GM18867 (cell line): ENCODE measurements at regions not wholly inside any gene's neighbourhood (a gene's known extent, or its start where the extent isn't known, plus 50 kb on each side); places are given as distances from the start of the nearest gene placed in this dataset.
"Not testable (repeated sequence)": the region's sequence is repeated elsewhere in the genome, so short reads cannot be mapped to it uniquely, and the experiment has no call there.

Experiments used
- ATAC-seq: cut with Tn5 transposase; IDR thresholded peaks from one replicate; pipeline ENCODE4 v1.9.1; 2021; ENCODE audit warnings: mild to moderate bottlenecking, moderate library complexity; ENCODE audit not compliant: unreplicated experiment

DNA sequence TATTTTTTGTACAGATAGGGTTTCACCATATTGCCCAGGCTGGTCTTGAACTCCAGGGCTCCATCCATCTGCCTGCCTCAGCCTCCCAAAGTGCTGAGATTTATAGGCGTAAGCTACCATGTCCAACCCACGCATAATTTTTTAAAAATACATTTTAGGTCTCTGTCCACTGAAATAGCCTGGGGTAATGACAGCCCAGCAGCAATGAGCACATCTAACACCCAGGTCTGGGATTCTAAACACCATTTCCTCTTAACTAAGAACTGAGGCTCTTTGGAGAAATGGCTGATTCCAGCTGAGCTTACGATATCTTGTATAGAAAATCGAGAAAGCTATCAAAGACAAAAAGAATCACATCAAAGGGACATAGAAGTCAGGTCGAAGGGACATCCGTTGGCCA is 245.3 kb downstream of the PARN start:
- ATAC-seq = no peak

DNA sequence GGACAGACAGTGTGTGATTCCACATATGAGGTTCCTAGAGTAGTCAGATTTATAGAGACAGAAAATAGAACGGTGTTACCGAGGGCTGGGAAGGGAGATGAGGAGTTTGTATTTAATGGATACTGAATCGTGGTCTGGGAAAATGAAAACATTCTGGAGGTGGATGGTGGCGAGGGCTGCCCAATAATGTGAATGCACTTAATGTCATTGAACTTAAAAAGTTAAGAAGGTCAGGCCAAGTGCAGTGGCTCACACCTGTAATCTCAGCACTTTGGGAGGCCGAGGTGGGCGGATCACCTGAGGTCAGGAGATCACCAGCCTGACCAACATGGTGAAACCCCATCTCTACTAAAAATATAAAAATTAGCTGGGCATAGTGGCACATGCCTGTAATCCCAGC is 246.2 kb downstream of the PARN start:
- ATAC-seq = not testable (repeated sequence)

GRCh38 chr16:14378689-14379467 is 251.2 kb downstream of the PARN start:
- ATAC-seq = no peak

DNA sequence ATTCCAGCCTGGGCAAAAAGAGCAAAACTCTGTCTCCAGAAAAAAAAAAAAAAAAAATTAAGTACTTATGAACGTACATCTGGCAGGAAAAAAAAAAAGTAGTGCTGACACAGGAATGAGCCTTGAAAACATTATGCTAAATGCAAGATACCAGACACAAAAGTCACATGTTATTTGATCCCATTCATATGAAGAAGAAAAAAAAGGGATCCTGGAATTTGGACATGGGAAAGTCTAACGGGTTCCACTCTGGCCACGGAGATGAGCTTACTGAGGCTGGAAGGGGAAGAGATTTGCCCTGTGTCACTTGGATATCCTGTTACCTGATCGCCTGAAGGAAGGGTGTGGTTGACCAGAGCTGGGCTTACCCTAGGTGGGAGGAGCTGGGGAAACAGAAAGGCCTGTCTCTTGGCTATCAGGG is 251.9 kb downstream of the PARN start:
- no peak for ATAC-seq

DNA sequence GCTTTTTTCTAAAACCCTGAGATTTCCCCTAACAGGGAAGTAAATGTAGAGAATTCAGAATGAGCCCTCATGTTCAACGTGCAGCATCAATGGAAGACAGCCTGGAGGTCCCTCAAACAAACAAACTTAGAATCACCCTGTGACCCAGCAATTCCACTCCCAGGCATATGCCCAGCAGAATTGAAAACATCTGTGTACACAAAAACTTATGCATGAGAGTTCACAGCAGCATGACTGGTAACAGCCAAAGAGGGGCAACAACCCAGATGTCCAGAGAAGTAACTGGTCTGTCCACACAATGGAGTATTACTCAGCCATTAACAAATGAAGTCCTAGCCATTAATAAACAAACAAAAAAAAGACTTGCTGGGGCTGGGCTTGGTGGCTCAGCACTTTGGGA is 252.7 kb downstream of the PARN start:
- no peak for ATAC-seq

- no peak for ATAC-seq
These were observed 254.9 kb downstream of the PARN start for GRCh38 chr16:14375132-14375491.

DNA sequence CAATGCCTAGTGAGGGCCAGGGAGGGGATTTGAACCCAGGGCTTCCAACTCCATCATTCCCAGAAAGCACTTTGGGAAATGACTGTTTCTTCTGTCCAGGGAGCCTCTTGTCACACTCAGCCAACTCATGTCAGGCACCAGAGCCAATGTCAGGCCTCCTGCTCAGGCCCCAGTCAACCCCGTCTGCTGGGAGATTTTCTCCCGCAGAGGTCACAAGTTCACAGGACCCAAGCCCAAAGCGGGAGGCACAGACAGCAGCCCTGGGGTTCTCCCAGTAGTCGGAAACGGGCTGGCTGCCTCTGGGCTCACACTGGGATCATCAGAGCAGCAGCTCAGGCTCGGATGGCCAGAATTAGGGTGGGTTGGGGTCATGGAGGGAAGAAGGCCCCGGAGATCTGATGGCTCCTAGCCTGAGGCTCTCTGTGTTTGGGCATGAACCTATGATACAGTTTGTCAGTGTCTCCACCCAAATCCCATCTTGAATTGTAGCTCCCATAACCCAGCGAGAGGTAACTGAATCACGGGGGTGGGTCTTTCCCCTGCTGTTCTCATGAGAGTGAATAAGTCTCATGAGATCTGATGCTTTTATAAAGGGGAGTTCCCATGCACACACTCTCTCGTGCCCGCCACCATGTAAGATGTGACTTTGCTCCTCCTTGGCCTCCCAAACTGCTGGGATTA is 255.5 kb downstream of the PARN start:
- no peak for ATAC-seq

DNA sequence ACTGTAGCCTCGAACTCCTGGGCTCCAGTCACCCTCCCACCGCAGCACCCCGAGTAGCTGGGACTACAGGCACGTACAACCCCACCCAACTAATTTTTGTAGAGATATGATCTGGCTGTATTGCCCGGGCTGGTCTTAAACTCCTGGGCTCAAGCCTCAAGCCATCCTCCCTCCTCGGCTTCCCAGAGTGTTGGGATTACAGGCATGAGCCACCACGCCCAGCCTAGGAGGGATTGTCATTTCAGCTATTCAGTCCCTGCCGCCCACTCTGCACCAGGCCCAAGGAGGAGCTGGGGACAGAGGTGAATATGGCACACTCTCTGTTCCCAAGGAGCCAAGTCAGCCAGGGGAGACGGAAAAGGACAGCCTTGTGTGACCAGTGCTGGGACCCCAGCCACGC is 256.2 kb downstream of the PARN start:
- ATAC-seq = no peak

DNA sequence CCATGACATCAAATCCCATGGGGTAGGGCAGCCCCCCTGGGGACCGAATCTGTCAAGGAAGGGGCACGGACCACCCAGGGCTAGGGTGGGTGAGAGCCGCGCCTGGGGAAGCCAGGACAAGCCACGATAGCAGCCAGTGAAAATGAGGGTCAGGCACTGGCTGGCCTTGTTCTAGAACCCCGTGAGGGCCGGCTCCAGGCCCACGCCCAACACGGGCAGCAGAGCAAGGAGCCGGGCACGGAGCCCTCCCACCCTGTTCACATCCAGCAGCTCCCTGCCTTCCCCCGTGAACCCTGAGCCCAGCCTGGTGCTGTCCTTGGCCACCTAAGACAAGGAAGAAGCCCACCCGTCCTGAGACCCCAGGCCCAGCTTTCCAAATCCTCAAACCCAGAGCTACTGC is 256.7 kb downstream of the PARN start:
- no peak for ATAC-seq

- ATAC-seq = no peak
These were observed 257.6 kb downstream of the PARN start for GRCh38 chr16:14372471-14372870.

DNA sequence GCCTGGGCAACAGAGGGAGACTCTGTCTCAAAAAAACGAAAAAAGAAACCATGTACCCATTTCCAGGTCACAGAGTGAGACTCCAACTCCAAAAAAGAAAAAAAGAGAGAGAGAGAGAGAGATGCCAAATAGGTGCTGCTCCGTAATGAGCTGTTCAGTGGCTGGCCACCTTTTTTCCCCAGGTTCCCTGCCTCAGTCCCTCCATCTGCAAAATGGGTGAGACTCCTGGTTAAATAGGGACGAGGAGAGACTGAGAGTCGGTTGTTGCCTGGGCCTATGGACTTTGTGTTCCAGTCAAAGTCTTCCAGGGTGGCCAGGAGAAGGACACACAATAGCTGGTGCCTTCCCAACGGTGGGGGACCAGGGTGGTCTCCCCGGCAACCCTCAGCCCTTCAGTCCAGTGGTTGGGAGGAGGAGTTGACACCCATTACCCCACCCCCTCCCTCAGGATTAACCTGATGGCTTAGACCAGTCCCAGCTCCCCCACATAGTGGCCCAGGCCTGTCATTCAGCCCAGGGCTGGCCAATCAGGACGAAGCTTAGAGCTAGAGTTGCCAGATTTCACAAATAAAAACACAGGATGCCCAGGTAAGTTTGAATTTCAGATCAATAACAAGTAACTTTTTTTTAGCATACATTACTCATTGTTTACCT is 258.2 kb downstream of the PARN start:
- no peak for ATAC-seq

DNA sequence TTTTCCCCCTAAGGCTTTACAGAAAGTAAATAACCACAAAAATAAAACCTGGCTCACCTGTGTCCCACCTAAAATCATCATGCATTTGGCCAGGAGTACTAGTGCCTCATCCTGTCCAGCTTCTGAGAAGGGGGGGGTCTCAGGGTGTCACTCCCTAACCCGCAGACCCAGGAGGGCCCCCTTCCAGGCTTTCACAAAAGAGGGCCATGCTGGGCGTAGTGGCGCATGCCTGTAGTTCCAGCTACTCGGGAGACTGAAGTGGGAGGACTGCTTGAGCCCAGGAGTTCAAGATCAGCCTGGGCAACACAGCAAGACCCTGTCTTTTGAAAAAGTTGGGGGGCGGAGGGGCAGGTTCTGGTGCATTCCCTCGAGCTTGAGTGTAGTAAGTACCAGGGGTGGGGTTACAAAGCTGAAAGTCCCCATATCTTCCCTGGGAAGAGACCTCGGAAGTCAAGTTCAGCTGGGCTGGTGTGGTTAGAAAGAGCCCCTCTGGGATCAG is 259.3 kb downstream of the PARN start:
- ATAC-seq = no peak

DNA sequence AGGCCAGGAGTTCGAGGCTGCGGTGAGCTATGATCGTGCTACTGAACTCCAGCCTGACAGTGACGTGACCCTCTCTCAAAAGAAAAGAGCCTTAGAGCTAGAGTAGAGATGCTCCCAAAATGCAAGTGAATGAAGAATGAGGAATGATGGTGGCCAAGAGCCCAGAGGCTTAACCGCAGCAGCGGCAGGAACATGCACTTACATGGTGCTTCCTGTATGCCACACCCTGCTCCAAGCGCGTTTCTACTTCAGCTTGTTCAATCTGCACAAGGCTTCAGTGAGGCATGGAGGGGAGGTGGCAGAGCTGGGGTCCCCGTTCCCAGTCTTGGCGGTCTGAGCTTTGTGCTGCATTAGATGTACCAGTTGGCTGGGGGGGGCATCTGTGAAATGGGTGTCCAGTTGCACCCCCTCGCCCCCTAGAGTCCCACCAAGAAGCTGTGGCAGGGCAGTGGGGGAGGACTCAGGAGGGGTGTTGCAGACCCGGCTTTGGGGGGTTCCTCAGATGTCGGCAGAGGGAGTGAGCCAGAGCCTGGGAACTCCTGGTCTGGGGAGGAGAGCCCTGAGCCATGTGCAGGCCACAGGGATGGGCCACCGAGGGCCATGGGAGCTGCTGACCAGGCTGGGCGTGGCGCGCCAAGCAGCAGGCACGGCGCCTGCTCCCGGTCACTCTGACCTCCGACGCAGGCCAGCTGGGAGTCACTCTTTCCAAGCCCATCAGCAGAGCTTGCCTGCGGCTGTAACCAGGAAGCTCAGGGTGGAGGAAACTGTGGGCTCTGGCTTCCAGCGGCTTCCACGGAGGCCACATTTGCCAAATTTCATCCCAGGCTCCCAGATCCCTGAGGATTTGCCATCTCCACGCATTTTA is 260.1 kb downstream of the PARN start:
- no peak for ATAC-seq

- ATAC-seq = no peak
These were observed 261.7 kb downstream of the PARN start for GRCh38 chr16:14368399-14368798.

DNA sequence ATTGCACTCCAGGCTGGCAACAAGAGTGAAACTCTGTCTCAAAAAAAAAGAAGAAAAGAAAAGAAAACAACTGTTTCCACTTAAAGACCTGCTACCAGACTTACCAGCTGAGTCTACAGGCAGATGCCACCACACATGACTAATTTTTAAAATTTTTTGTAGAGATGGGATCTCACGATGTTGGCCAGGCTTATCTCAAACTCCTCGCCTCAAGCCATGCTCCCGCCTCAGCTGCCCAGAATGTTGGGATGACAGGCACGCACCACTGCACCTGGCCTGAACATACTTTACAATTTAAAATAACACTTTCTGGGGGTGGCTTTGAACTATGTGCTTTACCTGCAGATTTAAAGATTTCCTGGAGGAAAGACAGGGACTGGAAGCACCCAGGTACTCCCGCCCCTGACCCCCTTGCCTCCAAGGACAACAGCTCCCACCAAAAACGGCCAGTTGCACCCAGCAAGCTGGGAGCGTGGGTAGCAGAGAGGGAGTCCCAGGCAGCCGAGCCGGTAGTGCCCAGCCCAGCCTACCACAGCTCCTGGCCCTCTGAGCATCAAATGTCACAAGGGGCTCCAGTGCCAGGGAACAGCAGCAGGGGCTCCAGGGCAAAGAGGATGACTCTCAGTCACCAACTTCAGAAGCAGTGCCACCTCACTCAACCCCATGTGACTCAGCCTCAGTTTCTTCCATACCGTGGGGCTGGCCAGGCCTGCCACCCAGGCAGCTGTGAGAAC is 262.9 kb downstream of the PARN start:
- no peak for ATAC-seq

GRCh38 chr16:14366447-14366846 is 263.6 kb downstream of the PARN start:
- ATAC-seq = no peak

GRCh38 chr16:14365200-14365851 is 264.7 kb downstream of the PARN start:
- no peak for ATAC-seq

DNA sequence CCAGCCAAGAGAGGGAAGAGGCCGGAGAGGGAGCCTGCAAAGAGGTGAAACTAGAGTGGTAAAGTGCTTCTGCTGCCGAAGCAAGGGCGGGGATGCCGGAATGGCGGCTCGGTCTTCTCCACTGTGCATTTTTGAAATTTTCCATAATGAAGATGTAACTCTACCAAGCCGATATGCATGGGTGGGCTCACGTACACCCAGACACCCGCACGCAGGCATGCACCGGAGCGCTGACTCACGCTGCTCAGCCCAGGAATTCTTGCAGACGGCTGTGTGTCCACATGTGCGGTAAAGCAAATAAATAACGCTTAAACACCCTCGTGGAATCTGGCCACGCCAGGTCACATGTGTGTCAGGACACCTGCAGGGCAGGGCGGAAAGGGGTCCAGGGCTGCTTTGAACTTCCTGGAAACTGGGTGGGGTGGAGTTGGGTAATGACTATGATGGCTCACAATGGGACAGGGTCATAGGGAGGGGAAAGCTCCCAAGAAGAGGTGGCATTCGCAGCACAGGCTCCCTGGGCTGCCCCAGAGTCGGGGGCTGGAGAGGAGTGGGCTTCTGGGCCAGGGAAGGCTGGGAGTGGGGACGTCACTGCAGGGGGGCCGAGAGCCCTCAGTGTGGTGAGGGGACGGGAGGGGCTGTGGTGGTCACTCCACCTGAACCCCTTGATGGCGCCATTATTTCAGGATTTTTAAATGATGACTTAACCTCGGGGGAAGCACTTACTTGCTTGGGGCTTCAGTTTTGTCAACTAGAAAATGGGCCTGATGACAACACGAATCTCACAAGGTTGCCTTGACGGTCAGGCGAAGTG is 265.5 kb downstream of the PARN start:
- ATAC-seq = no peak

DNA sequence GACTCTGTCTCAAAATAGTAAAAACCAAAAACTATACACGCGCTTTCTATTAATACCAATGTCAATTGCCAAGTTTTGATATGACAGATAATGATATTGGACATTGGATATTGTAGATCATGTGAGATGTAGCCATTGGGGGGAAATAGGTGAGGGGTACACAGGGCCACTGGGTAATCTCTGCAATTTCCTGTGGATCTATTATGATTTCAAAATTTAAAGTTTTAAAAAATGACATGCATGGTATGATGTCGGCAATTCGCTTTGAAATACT is 266.0 kb downstream of the PARN start:
- ATAC-seq = no peak
